Epithelial cell of proximal tubule (primary cell): ENCODE measurements at regions not wholly inside any gene's neighbourhood (a gene's known extent, or its start where the extent isn't known, plus 50 kb on each side); places are given as distances from the start of the nearest gene placed in this dataset.

Experiments used
- DNase-seq: peaks from one replicate; pipeline ENCODE4 v3.0.0-alpha.2; 2011; ENCODE audit warnings: low read depth
- H3K4me3 ChIP-seq: 2 replicates; pipeline ENCODE4 v1.5.1; 2011; ENCODE audit warnings: low read depth, mild to moderate bottlenecking, low read length
- CTCF ChIP-seq: conservative IDR thresholded peaks from 2 replicates; pipeline ENCODE4 v1.5.1; 2012; ENCODE audit warnings: low read depth, mild to moderate bottlenecking, low read length

GRCh38 chr18:3394648-3395047, 55.3 kb upstream of the TGIF1 start:
- no peak for TF ChIP-seq CTCF
- DNase-seq = no peak
- no peak overlapping the region for H3K4me3 ChIP-seq

DNA sequence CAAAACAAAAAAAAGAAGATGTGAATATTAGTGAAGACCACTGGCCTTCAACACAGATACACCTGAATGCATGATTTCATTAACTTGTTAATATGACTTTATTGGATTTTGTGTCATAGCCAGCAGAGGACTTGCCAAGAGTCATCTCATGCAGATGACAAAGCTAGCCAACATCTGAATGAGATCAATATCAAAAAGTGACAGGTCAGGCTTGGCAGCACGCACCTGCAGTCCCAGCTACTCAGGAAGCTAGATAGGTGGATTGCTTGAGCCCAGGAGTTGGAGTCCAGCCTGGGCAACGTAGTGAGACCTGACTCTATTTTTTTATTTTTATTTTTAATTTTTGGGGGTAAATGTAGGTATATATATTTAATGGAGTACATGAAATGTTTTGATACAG, 54.5 kb upstream of the TGIF1 start:
- TF ChIP-seq CTCF = no peak
- no peak overlapping the region for H3K4me3 ChIP-seq
- DNase-seq = no peak

DNA sequence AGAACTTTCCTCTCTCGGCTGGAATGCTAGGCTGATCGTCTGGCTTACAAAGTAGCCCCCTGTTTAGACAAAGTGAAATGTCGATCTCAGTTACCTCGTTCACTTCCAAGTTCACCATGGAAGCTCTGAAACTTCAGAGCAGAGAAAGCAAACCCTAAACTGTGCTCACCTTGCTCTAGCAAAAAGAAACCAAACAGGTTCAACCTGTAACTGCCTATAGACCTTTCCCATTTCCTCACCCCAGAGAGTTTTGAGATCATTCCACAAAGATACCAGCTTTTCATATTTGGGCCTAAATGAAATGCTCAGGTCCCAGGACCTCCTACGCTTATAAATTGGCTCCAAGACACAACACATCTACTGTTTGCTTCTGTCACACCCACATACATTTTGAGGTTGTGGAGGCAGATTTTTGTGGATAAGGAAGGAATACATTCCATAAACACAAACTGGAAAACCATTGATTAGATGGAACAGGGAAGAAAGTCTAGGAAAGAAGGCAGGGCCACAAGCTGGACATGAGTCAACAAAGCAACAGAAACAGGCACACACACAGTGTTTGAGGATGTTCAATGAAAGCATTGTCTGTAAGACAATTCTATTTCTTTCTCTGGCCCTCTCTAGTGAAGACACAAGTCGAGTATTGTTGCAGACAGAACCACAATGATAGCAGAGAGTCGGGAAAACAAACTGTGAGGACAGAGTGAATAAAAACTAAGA, 52.8 kb upstream of the TGIF1 start:
- TF ChIP-seq CTCF = no peak
- no peak overlapping the region for H3K4me3 ChIP-seq
- no peak for DNase-seq

DNA sequence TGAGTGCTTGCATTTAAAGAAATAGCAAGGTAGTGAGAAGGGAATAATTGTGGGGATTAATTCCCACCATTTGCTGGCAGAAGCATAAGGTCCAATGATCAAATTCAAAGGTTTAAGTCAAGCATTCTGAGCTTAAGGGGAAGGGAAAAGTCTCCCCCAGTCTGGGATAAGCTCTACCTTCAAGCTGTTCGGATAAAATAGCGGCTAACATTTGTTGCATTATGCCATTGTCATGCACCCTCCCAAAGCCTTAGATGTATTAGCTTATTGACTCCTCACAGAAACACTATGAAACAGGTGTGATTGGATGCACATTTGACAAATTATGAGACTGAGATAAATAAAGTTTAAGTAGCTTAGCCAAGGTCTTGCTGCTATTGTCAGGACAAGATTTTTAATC, 52.2 kb upstream of the TGIF1 start:
- no peak overlapping the region for H3K4me3 ChIP-seq
- no peak for DNase-seq
- TF ChIP-seq CTCF = no peak
